Sigmoid colon (tissue), 6 donors: ENCODE measurements at regions not wholly inside any gene's neighbourhood (a gene's known extent, or its start where the extent isn't known, plus 50 kb on each side); places are given as distances from the start of the nearest gene placed in this dataset.

Source experiments
- DNase-seq: peaks from one replicate; pipeline ENCODE4 v3.0.0-alpha.2; 2019
- H3K27ac ChIP-seq, 4 donors: fragments of 200-600 bp; sonication (generic); one replicate each; pipeline ENCODE4 v1.5.1; 2016 to 2019; ENCODE audit warnings: mild to moderate bottlenecking in 1 of 4
- H3K27me3 ChIP-seq, 3 donors: fragments of 200-600 bp; sonication (generic); one replicate each; pipeline ENCODE4 v1.5.1; 2019; ENCODE audit warnings: mild to moderate bottlenecking in 1 of 3
- H3K36me3 ChIP-seq, 4 donors: fragments of 200-600 bp; sonication (generic); one replicate each; pipeline ENCODE4 v1.5.1; 2016 to 2019
- H3K4me1 ChIP-seq, 4 donors: fragments of 200-600 bp; sonication (generic); one replicate each; pipeline ENCODE4 v1.5.1; 2017 to 2019
- H3K4me3 ChIP-seq, 4 donors: fragments of 200-600 bp; sonication (generic); one replicate each; pipeline ENCODE4 v1.5.1; 2017 to 2019; ENCODE audit warnings: mild to moderate bottlenecking in 2 of 4, moderate library complexity in 1 of 4
- H3K9me3 ChIP-seq, 4 donors: fragments of 200-600 bp in 3 of 4; sonication (generic) in 3 of 4; one replicate each; pipeline versions ENCODE4 v1.5.1 to v1.6.1; 2013 to 2019
- EP300 ChIP-seq, 4 donors: sonication (generic); formaldehyde crosslinking; IDR thresholded peaks; one replicate each; pipeline ENCODE4 v1.6.1; 2017; ENCODE audit warnings: antibody characterized with exemption in 4 of 4
- POLR2A ChIP-seq, 2 donors: fragments of 450-650 bp; IDR thresholded peaks; one replicate each; pipeline ENCODE4 v1.6.1; 2016; ENCODE audit warnings: antibody characterized with exemption in 2 of 2, mild to moderate bottlenecking in 2 of 2, moderate library complexity in 2 of 2
- POLR2AphosphoS5 ChIP-seq, 4 donors: sonication (generic); formaldehyde crosslinking; IDR thresholded peaks; one replicate each; pipeline ENCODE4 v1.6.1; 2017; ENCODE audit warnings: antibody characterized with exemption in 4 of 4
- WGBS, 2 donors: extraction: QIAGEN DNeasy Blood & Tissue Kit; methylation state at CpG; one replicate each; pipeline ENCODE4 v1.1.7; 2013; 5-methylcytosine and 5-hydroxymethylcytosine counted together
- intact Hi-C: fragments of 100-400 bp; cut with DNase I; formaldehyde crosslinking; loops from one replicate; pipeline ENCODE4 v1.15.1; 2023
- TF ChIP-seq, protein P1 (sequence below), 4 experiments: fragments of 450-650 bp in 3 of 4; fragments of 200-600 bp in 1 of 4; IDR thresholded peaks; one replicate each; pipeline ENCODE4 v1.5.1; 2016 to 2019; ENCODE audit warnings: antibody characterized with exemption in 4 of 4, mild to moderate bottlenecking in 3 of 4, moderate library complexity in 2 of 4
- donor health status: healthy with polysubstance abuse.
- donor health status: healthy.

DNA sequence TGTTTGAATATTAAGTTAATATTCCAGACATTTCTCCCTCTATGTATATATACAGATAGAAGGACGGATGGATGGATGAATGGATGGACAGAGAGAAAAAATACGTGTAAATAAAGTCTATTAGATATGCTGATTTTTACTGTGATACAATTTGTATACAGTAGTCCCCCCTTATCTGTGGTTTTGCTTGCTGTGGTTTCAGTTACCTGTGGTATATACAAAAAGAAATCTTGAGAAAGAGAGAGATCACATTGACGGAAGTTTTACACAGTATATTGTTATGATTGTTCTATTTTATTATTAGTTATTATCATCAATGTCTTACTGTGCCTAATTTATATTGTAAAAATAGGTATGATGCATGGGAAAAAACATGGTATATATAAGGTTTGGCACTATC, 290.2 kb downstream of the UTRN start:
- H3K36me3 ChIP-seq = no peaks in the 10 kb centered on the region
- TF ChIP-seq EP300 (IDR thresholded peaks at IDR 0.05) (no peak), POLR2AphosphoS5 (IDR thresholded peaks at IDR 0.05) (no peak), POLR2A (IDR thresholded peaks at IDR 0.05) (no peak)
- TF ChIP-seq, protein P1, sequence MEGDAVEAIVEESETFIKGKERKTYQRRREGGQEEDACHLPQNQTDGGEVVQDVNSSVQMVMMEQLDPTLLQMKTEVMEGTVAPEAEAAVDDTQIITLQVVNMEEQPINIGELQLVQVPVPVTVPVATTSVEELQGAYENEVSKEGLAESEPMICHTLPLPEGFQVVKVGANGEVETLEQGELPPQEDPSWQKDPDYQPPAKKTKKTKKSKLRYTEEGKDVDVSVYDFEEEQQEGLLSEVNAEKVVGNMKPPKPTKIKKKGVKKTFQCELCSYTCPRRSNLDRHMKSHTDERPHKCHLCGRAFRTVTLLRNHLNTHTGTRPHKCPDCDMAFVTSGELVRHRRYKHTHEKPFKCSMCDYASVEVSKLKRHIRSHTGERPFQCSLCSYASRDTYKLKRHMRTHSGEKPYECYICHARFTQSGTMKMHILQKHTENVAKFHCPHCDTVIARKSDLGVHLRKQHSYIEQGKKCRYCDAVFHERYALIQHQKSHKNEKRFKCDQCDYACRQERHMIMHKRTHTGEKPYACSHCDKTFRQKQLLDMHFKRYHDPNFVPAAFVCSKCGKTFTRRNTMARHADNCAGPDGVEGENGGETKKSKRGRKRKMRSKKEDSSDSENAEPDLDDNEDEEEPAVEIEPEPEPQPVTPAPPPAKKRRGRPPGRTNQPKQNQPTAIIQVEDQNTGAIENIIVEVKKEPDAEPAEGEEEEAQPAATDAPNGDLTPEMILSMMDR (IDR thresholded peaks at IDR 0.05) = no peak
- WGBS, 2 donors = 88 to 91% methylated on average over 3 of the region's 3 CpGs
- DNase-seq = no peak
- no peaks in the 10 kb centered on the region for H3K27me3 ChIP-seq
- H3K4me3 ChIP-seq = no peak overlapping the region
- no peaks in the 10 kb centered on the region for H3K9me3 ChIP-seq
- intact Hi-C loops = no loop called here
- no peak overlapping the region for H3K27ac ChIP-seq
- peaks cover 0 to 16% (median 0%) of the 10 kb centered on the region in 4 donors for H3K4me1 ChIP-seq

DNA sequence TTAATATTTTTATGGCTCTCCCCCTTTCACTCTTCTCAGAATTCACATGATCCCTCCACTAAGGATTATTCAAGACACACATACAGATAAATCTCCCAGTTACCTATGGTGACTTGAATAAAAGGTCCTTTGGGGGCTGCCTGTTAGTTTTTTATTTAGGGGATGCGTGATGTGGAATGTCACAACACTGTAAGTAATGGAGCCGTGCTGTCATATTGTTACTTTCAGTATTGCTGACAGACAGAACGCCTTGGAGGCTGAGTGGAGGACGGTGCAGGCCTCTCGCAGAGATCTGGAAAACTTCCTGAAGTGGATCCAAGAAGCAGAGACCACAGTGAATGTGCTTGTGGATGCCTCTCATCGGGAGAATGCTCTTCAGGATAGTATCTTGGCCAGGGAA, 291.7 kb downstream of the UTRN start:
- H3K9me3 ChIP-seq = no peaks in the 10 kb centered on the region
- no peak overlapping the region for H3K27ac ChIP-seq
- DNase-seq = no peak
- intact Hi-C loops = no loop called here
- no peaks in the 10 kb centered on the region for H3K36me3 ChIP-seq
- H3K27me3 ChIP-seq = no peaks in the 10 kb centered on the region
- no peak overlapping the region for H3K4me3 ChIP-seq
- TF ChIP-seq, protein P1 (IDR thresholded peaks at IDR 0.05) = no peak
- TF ChIP-seq EP300 (IDR thresholded peaks at IDR 0.05) (no peak), POLR2AphosphoS5 (IDR thresholded peaks at IDR 0.05) (no peak), POLR2A (IDR thresholded peaks at IDR 0.05) (no peak)
- WGBS, 2 donors = 84% methylated on average over 6 of the region's 6 CpGs
- peaks cover 0 to 18% (median 0%) of the 10 kb centered on the region in 4 donors for H3K4me1 ChIP-seq

DNA sequence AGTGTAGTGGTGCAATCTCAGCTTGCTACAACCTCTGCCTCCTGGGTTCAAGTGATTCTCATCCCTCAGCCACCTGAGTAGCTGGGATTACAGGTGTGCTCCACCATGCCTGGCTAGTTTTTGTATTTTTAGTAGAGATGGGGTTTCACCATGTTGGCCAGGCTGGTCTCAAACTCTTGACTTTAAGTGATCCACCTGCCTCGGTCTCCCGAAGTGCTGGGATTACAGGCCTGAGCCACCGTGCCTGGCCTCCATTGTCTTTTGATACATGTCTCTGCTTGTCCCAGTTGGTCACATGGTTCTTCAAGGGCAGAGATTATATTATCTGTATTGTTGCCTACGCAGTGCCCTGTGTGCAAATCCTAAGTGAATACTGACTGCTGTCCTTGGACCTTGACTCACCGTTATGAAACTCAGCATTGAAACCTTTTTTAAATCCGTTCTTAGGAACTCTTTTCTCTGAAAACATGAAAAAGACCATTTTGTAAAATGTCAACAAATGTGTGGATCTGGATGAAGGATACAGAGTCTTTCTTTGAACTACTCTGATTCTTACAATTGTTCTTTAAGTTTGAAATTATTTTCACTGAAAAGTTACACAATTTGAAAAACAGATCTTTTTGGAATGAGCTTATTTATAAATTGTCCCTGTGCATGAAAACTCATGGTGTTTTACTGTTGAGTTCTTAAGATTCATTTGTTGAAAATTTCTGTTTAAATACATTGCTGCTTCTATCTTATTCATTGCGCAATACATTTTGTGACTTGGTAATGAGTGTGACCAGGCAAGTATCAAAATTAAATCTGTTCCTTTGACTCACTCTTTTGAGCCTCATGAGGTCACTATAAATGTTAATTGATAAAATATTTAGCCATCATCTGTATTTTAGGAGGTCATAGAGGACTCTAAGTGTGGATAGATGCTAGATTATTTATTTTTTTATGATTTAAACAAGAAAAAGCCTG, 293.5 kb downstream of the UTRN start:
- Histone ChIP-seq H3K4me3 (no peak overlapping the region), H3K27me3 (no peaks in the 10 kb centered on the region), H3K4me1 (peaks cover 0 to 36% (median 10%) of the 10 kb centered on the region in 4 donors), H3K9me3 (no peaks in the 10 kb centered on the region), H3K36me3 (no peaks in the 10 kb centered on the region), H3K27ac (no peak overlapping the region)
- TF ChIP-seq POLR2A (IDR thresholded peaks at IDR 0.05) = no peak
- TF ChIP-seq POLR2AphosphoS5 (IDR thresholded peaks at IDR 0.05) = no peak
- TF ChIP-seq EP300 (IDR thresholded peaks at IDR 0.05) = no peak
- TF ChIP-seq, protein P1 (IDR thresholded peaks at IDR 0.05) = no peak
- DNase-seq = no peak
- 95 to 96% methylated on average over 7 of the region's 7 CpGs for WGBS, 2 donors
- intact Hi-C loops = no loop called here

DNA sequence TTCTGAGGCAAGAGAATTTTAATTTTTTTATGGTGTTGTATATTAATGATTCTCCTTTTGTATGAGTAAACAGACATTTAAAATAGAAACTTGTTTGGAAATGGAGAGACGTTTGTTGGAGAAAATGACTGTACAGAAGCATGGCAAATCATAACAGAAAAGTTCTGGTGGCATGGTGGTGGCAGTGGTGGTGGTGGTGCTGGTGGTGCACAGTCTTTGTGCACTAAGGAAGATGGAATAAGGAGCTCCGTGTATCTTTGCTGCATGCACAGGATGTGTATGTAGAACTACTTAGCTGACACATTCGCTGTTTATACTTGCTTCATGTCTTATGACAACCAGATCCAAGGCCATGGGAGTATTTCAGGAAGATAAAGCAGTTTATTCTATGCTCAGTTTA, 294.9 kb downstream of the UTRN start:
- Histone ChIP-seq H3K4me1 (peaks cover 0 to 37% (median 10%) of the 10 kb centered on the region in 4 donors), H3K9me3 (no peaks in the 10 kb centered on the region), H3K27ac (no peak overlapping the region), H3K4me3 (no peak overlapping the region), H3K36me3 (no peaks in the 10 kb centered on the region), H3K27me3 (no peaks in the 10 kb centered on the region)
- TF ChIP-seq POLR2A (IDR thresholded peaks at IDR 0.05) (no peak), POLR2AphosphoS5 (IDR thresholded peaks at IDR 0.05) (no peak), EP300 (IDR thresholded peaks at IDR 0.05) (no peak)
- TF ChIP-seq, protein P1 (IDR thresholded peaks at IDR 0.05) = no peak
- WGBS, 2 donors = 65 to 72% methylated on average over 3 of the region's 3 CpGs
- intact Hi-C loops = loop anchor here (5.0 kb wide), 1 partner anchor 1052 kb away; no protein-coding TSS in a partner anchor
- no peak for DNase-seq
